Adrenal gland (tissue), 9 donors: ENCODE measurements at regions not wholly inside any gene's neighbourhood (a gene's known extent, or its start where the extent isn't known, plus 50 kb on each side); places are given as distances from the start of the nearest gene placed in this dataset.

Source experiments
- DNase-seq, 7 donors: peaks; one replicate each; pipeline ENCODE4 v3.0.0-alpha.2; 2019 to 2020
- H3K27ac ChIP-seq, 5 donors: fragments of 200-600 bp; sonication (generic) in 4 of 5; 1 replicate in 3 of 5; 2 replicates in 2 of 5; pipeline versions ENCODE4 v1.5.1 to v1.8.0; 2016 to 2020; ENCODE audit warnings: mild to moderate bottlenecking in 1 of 5
- H3K27me3 ChIP-seq: fragments of 200-600 bp; 2 replicates; pipeline ENCODE4 v1.8.0; 2021
- H3K36me3 ChIP-seq, 2 donors: fragments of 200-600 bp; replicated peaks in 1 of 2; 1 replicate in 1 of 2; 2 replicates in 1 of 2; pipeline versions ENCODE4 v1.5.1 to v1.8.0; 2018 to 2022
- H3K4me1 ChIP-seq, 2 donors: fragments of 200-600 bp; replicated peaks in 1 of 2; 1 replicate in 1 of 2; 2 replicates in 1 of 2; pipeline versions ENCODE4 v1.5.1 to v1.8.0; 2018 to 2021
- H3K4me3 ChIP-seq, 4 donors: fragments of 200-600 bp; sonication (generic) in 3 of 4; one replicate each; pipeline ENCODE4 v1.5.1; 2016 to 2018
- H3K9me3 ChIP-seq, 3 donors: fragments of 200-600 bp; sonication (generic) in 1 of 3; replicated peaks in 1 of 3; 1 replicate in 2 of 3; 2 replicates in 1 of 3; pipeline versions ENCODE4 v1.5.1 to v1.8.0; 2016 to 2021
- POLR2A ChIP-seq, 2 donors: fragments of 450-650 bp; IDR thresholded peaks; one replicate each; pipeline ENCODE4 v1.6.1; 2017; ENCODE audit warnings: antibody characterized with exemption in 2 of 2, mild to moderate bottlenecking in 2 of 2, moderate library complexity in 1 of 2
- WGBS, 4 donors: extraction: QIAGEN DNeasy Blood & Tissue Kit in 2 of 4; methylation state at CpG; one replicate each; pipeline versions ENCODE4 v1.1.5 to v1.1.7; 2013 to 2017; 5-methylcytosine and 5-hydroxymethylcytosine counted together
- intact Hi-C, 2 donors: fragments of 100-400 bp; cut with DNase I; formaldehyde crosslinking; loops; one replicate each; pipeline versions ENCODE4 v1.14.1 to v1.15.0; 2022 to 2023
- TF ChIP-seq, protein P1 (sequence below), 6 experiments: fragments of 450-650 bp in 4 of 6; fragments of 200-600 bp in 2 of 6; sonication (generic) in 1 of 6; IDR thresholded peaks; 1 replicate in 5 of 6; 2 replicates in 1 of 6; pipeline versions ENCODE4 v1.5.1 to v1.8.0; 2016 to 2021; ENCODE audit warnings: antibody characterized with exemption in 6 of 6, mild to moderate bottlenecking in 2 of 6, moderate library complexity in 1 of 6
- donor health status: healthy with polysubstance abuse.
- donor health status: Bipolar disorder and iron deficiency.
- donor health status: DM: yes; HTN: yes; CAD: no.
- donor health status: DM: no; HTN: no; CAD: no.
- donor health status: DM: no; HTN: no; CAD: no.

DNA sequence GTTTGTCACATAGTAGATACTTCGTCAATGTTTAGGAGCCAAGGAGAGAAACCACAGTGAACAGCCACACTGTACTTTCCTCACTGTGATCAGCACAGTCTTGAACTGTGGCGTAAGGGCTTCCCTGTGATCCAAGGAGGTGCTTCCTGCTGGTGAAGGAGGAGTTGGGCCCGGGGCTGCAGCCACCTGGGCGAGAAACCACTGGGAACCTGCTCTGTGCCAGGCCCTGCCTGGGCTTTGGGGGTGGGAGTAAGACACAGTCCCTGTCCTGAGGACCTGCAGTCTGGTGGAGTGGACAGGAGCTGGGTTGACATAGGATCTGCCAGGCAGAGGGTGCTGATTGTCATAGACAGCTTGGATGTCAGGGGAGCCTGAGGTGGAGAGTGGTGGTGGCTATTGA lies 60.5 kb upstream of the MRPS22 start:
- Histone ChIP-seq H3K27ac (no peak overlapping the region), H3K27me3 (no peaks in the 10 kb centered on the region), H3K4me1 (peaks cover 0 to 1% of the 10 kb centered on the region in 2 donors), H3K4me3 (no peak overlapping the region), H3K36me3 (no peaks in the 10 kb centered on the region), H3K9me3 (no peaks in the 10 kb centered on the region)
- WGBS, 4 donors = 82 to 92% (median 85%) methylated on average over 4 of the region's 4 CpGs
- intact Hi-C loops = no loop called here
- TF ChIP-seq, protein P1, sequence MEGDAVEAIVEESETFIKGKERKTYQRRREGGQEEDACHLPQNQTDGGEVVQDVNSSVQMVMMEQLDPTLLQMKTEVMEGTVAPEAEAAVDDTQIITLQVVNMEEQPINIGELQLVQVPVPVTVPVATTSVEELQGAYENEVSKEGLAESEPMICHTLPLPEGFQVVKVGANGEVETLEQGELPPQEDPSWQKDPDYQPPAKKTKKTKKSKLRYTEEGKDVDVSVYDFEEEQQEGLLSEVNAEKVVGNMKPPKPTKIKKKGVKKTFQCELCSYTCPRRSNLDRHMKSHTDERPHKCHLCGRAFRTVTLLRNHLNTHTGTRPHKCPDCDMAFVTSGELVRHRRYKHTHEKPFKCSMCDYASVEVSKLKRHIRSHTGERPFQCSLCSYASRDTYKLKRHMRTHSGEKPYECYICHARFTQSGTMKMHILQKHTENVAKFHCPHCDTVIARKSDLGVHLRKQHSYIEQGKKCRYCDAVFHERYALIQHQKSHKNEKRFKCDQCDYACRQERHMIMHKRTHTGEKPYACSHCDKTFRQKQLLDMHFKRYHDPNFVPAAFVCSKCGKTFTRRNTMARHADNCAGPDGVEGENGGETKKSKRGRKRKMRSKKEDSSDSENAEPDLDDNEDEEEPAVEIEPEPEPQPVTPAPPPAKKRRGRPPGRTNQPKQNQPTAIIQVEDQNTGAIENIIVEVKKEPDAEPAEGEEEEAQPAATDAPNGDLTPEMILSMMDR (IDR thresholded peaks at IDR 0.05) = no peak
- TF ChIP-seq POLR2A (IDR thresholded peaks at IDR 0.05) = no peak
- DNase-seq = no peak

DNA sequence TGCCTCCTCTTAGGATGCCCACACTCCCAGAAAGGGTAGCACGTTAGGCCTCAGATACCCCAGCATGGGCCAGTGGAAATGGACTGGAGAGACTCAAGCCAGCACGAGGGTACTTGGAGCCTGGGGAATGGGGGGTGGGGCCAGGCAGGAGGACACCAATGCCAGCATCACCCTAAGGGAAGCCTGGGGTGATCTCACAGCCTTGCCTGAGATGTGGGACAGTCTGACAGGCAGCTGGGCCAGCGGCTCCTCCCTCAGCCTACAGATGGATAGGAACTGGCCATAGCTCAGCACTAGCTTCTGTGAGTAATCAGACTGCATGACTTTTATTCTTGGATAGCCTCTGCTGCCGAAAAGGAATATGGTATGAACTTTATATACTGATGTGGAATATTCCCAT lies 59.6 kb upstream of the MRPS22 start:
- Histone ChIP-seq H3K4me3 (no peak overlapping the region), H3K27ac (no peak overlapping the region), H3K9me3 (no peaks in the 10 kb centered on the region), H3K27me3 (no peaks in the 10 kb centered on the region), H3K36me3 (no peaks in the 10 kb centered on the region), H3K4me1 (peaks cover 0 to 7% of the 10 kb centered on the region in 2 donors)
- 62 to 92% (median 84%) methylated on average over 2 to 4 of the region's 4 CpGs for WGBS, 4 donors
- intact Hi-C loops = no loop called here
- peak in 2 of 7 donors; percentile 40 to 48 for DNase-seq
- no peak for TF ChIP-seq POLR2A (IDR thresholded peaks at IDR 0.05)
- TF ChIP-seq, protein P1 (IDR thresholded peaks at IDR 0.05) = no peak

DNA sequence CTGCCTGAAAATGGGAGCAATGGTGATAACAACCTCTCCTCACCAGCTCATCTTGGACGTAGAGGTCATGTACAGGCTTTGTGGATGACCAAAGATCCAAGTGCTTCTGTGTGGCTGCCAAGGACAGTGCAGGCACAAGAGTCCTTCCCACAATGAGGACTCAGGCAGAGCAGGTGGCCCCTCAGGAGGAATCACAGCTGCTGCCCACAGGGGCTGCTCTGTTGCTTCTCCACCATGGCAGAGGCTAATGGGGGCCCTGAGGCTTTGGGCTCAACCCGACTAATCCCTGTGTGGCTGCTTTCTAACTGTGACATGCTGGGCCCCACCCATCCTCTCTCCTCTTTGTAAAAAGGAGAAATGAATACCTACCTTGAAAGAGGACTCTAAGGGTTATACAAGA lies 58.1 kb upstream of the MRPS22 start:
- Histone ChIP-seq H3K27me3 (no peaks in the 10 kb centered on the region), H3K27ac (no peak overlapping the region), H3K4me1 (peaks cover 0 to 7% of the 10 kb centered on the region in 2 donors), H3K36me3 (no peaks in the 10 kb centered on the region), H3K9me3 (no peaks in the 10 kb centered on the region), H3K4me3 (no peak overlapping the region)
- intact Hi-C loops = no loop called here
- no peak for TF ChIP-seq POLR2A (IDR thresholded peaks at IDR 0.05)
- TF ChIP-seq, protein P1 (IDR thresholded peaks at IDR 0.05) = no peak
- no peak for DNase-seq
- 66 to 80% (median 73%) methylated on average over 1 to 2 of the region's 2 CpGs for WGBS, 4 donors

DNA sequence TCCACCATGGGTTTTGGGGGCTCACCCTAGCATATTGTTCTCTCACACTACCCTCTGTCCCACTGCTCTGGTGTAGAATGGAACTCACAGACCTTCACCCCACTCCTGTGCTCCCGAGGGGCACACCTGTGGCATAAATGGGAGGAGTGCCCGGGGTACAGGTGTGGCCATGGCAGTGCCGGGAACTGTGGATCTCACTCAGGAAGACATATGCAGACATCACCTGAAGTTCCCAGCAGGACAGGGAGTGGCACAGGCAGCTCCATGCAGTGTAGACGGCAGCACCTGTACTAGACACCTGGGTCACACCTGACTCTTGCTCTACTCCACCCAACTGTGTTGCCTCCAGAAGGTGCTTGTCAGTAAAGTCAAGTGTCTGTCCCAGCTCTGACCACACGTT lies 57.6 kb upstream of the MRPS22 start:
- DNase-seq = no peak
- intact Hi-C loops = no loop called here
- no peaks in the 10 kb centered on the region for H3K27me3 ChIP-seq
- peaks cover 0 to 7% of the 10 kb centered on the region in 2 donors for H3K4me1 ChIP-seq
- no peaks in the 10 kb centered on the region for H3K36me3 ChIP-seq
- H3K9me3 ChIP-seq = no peaks in the 10 kb centered on the region
- WGBS, 4 donors = 13 to 83% (median 79%) methylated on average over 1 to 5 of the region's 5 CpGs
- no peak for TF ChIP-seq POLR2A (IDR thresholded peaks at IDR 0.05)
- TF ChIP-seq, protein P1 (IDR thresholded peaks at IDR 0.05) = no peak
- H3K27ac ChIP-seq = no peak overlapping the region
- H3K4me3 ChIP-seq = no peak overlapping the region
